ENCODE measurements at regions not wholly inside any gene's neighbourhood (a gene's known extent, or its start where the extent isn't known, plus 50 kb on each side); places are given as distances from the start of the nearest gene placed in this dataset.

DNA sequence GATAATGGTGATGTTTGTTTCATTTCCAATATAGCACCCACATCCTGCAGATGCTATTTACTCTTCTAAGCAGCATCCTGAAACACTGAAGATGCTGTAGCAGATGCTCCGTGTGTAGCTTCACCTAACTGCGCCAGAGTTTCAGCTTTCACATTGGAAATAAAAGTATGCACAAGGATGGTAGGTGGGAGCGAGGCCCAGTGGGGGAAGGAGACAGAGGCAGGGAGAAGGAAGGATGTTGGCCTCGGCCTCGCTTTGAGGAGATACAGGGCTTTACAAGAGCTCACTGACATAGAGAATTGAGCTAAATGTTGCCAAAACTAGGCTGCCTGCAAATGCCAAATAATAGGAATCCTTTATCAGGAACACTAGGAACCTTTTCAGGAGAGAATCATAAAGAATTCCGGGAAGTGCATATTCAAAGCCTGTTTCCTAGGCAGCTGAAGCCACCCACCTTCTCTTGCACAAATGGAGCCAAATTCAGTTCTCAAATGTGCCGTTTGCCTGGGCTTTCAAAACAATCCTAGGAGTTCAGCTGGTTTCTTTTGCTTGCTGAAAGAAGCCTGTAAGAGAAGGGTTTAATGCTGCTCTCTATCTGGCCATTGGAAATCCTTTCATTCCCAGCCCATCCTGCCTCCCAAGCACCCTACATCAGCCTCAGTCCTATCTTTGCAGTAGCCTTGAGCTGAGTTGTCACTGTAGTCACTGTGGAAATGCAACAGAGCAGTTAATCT lies 135.4 kb upstream of the ATP1B1 start:
- DNase-seq = no peak

DNA sequence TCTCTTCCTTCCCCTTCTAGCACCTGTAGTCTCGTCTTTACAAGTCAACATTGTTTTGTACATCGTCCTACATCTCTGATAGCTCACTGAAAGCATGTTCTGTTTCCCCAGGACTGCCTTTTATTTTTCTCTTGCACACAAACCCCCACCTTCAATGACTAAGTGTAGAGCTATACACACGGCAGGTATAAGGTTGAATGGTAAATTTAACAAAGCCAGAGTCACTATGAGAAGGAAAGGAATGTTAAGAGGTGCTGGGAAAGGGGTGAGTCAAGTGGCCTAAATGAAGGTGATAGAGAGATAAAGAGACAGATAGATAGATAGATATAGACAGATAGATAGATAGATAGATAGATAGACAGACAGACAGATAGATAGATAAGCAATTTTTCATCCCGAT lies 134.3 kb upstream of the ATP1B1 start:
- no peak for DNase-seq

DNA sequence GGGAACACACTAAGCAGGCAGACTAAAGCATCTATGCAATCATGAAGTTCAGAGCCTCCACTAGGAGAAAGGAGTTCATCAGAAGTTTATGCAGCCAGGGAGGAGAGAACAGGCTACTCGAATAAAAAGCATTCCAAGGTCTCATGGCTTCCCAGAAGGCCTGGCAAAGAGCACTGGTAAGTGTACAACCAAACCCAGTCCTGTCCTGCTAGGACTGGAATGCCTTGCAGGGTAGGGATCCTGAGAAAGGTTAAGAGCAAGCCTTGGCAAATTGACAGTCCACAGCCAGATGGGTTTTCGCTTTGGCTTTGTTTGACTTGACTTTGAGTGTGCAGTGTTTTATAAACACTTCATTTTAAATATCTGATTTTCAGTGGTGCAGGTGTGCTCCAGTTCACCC lies 133.6 kb upstream of the ATP1B1 start:
- peak; percentile 45 for DNase-seq

DNA sequence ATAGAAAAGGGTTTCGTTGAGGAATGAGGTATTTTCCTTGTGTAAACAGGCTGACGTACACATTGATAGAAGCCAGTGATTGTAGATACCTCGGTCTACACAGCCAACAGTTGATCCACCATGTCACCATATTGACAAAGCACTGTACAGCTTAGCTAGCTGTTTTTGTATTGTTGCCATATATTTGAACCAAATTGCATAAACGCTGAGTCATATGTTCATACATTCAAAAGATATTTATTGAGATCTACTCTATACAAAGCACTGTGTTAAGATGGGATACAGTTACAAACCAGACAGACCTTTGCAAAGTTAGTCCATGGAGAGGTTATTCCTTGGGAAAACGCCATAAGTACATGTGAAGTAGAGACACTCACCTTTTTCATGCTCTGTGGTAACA lies 132.4 kb upstream of the ATP1B1 start:
- DNase-seq = no peak

DNA sequence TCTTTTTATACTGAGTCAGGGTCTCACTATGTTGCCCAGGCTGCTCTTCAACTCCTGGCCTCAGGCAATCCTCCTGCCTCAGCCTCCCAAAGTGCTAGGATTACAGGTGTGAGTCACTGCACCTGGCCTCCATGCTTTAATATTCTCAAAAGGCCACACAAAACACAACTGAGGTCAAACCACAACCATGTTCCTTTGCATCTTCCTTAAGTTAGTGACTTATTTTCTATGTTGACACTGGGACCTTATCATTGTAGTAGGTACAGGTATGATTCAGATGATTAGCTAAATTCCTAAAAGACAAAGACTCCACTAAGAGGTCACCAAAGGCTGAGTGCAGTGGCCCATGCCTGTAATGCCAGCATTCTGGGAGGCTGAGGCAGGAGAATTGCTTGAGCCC lies 131.9 kb upstream of the ATP1B1 start:
- DNase-seq = no peak

DNA sequence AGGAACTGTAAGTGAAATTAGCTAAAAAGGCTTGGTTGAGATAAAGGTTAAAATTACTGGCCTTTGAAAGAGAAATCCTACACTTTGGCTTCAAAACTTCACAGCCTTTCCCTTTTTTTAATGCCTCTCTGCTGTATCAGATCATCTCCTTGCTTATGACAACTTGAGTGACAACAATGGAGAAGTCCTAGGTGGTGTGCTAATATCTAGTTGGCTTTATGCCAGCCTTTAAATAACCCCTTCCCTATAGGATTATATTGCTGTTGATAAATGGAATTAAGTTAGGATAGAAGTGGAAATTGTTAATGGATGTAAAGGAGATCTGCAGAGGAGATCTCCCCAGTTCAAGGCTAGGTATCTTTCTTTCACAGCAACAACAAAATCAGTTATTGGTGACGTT lies 130.2 kb upstream of the ATP1B1 start:
- DNase-seq = no peak

DNA sequence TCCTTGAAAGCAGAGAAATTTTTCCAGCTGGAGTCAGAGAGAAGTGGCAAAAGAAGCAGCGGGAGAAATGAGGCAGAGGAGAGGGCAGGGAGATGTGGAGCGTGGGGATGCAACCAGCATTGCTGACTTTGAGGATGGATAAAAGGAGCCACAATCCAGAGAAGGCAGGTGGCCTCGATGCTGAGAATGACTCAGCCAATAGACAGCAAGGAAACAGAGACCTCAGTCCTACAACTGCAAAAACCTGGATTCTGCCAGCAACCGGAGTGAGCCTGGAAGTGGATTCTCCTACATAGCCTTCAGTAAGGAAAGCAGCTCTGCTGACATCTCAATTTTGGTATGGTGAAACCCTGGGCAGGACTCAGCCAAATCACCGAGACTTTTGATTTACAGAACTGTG lies 128.9 kb upstream of the ATP1B1 start:
- peak; percentile 26 for DNase-seq

DNA sequence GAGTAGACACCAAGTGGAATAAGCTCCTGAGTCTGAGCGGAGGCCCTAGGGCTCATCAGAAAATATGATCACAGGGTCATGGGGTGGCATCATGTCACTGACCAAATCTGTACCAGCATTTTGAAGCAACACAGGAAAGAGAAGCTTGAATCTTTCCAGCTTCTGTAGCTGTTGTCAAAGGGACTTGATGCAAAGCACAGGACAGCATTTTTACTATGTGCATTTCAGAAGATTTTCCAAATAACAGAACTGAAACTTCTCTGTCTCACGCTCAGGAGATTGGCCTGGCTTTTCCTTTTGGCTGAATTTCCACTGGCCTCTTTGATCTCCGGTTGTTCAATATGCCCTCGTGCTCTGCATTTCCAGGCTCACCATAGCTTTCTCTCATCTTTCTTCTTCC lies 127.2 kb upstream of the ATP1B1 start:
- no peak for DNase-seq

DNA sequence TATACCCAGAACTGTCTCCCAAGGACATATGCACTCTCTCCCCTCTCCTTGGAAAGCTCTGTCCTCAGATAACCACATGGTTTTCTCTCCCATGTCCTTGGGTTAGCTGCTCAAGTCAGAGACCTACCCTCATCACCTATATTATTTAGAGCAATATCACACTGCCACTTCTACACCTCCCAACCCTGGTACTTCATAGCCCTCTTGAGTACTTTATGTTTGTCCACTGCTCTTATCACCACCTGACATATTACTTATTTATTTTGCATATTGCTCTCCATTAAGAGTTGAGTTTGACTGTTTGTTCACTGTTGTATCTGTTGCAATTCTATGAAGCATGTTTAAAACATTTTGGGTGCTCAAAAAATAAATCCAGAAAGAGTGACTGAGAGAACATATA lies 126.3 kb upstream of the ATP1B1 start:
- DNase-seq = peak; percentile 46

DNA sequence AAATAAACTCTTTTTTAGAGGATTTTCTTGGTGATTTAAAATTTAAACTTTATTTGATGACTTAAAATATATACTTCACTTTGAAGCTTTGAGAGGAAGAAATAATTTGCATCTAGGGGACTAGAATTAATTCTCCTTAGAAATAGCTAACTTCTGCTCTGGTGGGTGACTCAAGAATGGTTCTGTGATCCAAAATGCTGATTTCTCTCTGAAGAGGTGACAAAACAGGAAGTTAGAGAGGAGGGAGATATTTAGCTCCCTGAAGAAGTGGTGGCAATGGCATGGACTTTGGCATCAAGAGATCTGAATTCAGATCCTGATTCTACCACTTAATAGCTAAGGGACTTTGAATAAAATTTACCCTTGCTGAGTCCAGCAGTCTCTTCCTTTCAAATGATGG lies 125.8 kb upstream of the ATP1B1 start:
- no peak for DNase-seq

DNA sequence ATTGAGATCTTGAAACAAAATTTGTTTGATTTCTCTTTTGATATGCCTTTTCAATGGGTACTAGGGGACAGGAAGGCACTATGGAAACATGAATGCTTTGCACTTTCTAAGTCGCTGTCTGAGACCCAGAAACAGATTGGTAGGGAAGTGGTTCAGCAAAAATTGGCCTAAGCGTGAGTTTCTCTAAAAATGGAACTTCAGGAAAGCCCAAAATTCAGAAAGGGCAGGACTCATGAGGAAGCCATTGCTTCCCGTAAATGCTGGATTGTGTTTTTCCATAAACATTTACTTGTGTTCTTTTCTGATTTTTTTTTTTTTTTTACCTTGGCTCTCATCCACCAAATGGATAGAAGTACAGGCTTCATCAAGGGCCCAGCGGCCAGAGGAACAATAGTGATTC lies 123.7 kb upstream of the ATP1B1 start:
- DNase-seq = no peak

DNA sequence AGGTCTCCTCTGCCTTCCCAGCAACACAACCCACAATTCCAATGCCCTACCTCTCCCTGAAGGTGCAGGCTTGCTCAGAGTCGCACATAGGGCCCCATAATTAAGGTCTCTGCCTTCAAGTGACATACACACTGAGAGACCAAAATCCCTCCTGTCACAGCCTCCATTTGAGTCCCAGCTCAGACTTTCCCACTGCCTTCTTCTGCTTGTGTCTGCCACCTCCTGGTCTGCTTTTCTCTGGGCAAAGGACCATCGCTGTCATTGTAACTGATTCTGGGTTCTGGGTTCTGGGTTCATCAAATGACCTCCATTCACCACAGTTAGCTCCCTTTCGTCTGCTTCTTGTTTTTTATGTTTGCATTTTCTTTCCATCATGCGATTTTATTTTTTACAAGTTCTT lies 119.2 kb upstream of the ATP1B1 start:
- DNase-seq = no peak

DNA sequence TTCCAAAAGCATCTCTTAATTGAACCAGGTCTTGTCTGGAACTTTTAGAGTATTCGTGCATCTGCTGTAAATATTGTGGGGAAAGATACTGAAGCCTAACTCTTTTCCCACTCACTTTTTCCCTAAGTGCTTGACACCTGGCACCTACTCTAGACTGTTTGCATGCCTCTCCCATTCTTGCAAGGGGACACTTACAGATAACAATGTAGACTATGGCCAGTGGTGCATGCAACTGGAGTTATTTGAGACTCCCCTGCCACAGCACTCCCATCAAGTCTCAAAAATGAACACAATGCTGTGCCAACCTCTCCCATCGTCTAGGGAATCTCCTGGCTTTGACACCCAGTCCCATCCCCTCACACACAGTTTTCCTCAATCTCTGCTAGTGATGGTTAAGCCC lies 118.6 kb upstream of the ATP1B1 start:
- DNase-seq = no peak

DNA sequence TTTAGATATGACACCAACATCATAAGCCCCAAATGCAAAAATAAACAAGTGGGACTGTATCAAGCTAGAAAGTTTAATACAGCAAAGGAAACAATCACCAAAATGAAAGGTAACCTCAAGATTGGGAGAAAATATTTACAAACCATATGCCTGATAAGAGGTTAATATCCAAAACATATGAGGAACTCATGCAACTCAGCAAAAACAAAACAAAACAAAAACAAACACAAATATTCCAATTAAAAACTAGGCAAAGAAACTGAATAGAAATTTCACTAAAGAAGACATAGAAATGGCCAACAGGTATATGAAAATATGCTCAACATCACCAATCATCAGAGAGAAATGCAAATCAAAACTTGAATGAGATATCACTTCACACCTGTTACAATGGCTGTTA lies 116.5 kb upstream of the ATP1B1 start:
- DNase-seq = no peak

DNA sequence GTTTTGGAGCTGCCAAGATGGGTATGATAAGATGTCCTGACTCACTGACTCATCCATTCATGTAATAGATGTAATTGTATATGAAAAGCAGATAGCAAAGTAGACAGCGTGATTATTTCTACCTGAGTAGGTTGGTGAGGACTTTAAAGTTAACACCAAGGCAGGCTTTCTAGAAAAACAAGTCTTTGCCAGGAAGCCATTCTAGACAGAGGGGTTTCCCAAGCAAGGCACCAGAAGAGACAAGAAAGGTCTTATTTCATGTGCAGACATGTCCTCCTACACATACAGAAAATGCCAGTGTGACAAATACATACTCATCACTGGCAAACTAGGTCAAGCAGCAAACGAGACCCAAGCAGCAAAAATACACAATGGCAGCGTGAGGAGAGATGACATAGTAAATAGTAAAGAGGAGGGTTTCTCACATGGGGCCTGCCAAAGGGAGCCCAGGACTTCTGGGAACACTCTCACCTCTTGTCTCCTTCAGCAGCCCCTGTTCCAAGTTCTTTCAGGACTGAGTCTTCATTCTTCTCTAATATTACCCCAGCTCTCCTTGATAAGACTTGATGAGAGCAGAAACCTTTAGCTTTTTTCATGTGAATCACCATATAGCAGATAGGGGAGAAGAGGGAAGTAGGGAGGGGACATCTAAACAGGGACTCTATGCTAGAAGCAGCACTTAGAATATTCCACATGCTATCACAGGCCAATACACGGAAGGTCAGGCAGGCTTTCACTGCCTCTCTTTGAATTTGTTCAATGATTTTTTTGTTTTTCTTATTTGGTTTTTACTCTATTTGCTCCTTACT lies 114.6 kb upstream of the ATP1B1 start:
- DNase-seq = no peak

DNA sequence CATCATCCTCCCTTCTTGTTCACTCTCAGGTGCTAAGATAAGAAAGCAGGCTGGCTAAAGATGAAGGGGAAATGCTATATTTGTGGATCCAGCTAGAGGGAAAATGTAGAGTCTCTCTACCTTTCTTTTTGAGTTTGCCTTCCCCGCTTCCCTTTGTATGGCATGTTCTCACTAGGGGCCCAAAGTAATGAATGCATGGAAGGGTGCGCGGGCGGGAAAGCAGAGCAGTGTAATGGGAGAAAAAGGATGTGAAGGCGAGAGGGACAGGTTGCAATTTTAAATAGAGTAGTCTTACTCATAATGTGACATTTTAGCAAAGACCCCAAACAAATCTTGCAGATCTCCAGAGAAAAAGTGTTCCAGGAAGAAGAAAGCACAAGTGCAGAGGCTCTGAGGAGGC lies 105.1 kb upstream of the ATP1B1 start:
- no peak for DNase-seq

DNA sequence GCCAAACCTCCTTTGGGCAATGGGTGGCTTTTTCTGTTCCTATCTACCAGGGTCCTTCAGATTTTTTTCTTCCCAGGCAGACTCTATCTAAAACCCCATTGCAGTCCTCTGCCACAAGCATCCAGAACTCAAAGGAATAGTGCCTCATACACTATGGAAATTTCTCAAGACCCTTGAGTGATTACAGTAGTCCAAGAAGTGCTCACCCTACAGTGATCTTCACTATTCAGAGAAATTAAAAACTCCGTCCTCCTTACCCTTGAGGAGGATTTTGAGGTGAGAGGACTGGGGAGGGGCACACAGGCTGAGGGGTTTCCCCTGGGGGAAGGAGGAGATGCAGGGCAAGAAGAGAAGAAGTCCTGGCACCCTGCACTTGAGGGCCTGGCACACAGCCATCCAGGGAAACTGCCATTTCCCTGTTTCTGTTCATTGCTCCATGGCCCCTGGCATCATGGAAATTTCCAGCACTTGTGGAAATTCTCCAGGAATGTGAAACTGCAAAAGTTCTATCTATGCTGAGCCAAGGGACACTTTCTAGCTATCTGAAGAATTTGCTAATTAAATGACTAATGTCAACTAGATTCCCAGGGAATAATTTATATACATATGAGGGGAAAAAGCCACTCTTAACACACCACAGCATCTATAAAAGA lies 102.5 kb upstream of the ATP1B1 start:
- DNase-seq = no peak

DNA sequence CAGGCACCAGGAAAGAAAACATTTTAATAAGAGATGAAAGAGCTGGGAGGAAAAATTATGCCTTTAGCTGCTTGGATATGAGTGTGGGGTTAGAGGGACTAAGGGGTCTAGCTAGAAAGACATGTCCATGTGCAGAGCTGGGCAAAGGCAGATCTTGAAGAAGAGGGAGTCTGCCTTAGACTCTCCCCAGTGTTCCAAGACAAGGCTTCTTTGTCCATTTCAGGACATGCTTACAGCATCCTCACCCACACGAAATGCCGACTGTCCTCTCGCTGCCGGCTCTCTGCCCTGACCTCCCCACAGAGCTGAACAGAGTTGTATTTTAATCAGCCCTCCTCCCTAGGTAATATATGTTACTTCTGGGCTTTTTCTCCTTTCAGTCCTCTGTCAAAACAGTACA lies 100.7 kb upstream of the ATP1B1 start:
- no peak for DNase-seq

DNA sequence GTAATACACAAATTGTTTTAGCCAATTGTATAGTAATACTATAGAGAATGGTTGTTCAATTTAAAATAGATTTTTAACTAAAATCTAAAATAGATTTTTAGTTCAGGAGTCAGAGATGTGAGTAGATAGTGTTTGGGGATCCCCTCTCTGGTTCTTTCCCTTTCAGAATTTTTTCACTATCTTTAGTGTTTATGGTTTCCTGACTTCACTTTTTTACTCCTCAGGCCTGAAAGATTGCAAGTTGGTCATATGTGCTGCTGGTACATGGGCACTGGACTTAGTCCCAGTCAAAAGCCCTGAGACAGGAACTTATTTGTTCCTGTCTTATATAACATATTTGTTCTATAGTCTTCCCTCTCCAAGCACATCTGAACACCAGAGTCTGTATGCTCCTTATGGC lies 96.8 kb upstream of the ATP1B1 start:
- DNase-seq = no peak

DNA sequence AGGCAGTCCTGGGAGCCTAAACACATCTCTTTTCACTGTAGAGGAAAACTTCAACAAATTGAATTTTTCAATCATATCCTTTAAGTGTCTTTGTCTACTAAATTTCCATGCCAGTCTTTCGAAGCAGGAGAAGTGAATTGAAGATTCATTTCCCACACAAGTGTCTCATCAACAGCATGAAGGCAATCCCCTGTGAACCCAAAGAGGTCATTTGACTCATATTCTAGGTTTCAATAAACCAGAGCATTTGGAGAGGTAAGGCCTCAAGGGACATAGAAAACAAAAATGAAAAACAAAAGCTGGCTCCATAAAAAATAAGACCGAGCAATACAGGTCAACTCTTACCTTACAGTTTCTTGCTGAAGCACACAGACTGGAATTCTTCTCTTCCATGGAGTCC lies 94.1 kb upstream of the ATP1B1 start:
- no peak for DNase-seq

DNA sequence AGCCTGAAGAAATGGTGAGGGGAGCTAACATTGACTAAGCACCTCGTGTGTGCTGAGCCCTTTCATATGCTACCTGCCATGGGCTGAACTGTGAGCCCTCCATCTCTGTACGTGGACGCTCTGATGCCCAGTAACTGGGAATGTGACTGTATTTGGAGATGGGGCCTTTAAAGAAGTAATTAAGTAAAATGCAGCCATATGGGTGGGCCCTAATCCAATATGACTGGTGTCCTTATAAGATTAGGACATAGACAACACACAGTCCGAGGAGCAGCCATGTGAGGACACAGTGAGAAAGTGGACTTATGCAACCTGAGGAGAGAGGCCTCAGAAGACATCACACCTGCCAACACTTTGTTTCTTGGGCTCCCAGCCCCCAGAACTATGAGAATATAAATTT lies 92.7 kb upstream of the ATP1B1 start:
- DNase-seq = no peak

DNA sequence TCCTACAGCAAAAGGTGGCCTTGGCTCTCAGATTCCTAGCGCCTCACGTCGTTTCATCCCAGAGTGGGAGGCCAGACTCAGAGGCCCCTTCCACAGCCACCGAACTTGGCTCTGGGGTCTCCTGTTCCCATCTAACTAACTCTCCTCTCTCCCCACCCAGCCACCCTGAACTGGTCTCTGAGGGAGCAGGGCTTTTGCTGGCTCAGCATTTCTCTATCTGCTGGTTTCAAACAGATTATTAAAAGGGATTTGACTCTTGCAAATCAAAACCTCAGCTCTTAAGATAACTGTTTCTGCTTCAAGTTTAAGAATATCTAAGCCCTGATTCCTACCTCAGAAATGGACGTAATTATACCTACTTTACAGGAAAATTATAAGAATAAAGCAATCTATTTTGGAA lies 91.0 kb upstream of the ATP1B1 start:
- no peak for DNase-seq

DNA sequence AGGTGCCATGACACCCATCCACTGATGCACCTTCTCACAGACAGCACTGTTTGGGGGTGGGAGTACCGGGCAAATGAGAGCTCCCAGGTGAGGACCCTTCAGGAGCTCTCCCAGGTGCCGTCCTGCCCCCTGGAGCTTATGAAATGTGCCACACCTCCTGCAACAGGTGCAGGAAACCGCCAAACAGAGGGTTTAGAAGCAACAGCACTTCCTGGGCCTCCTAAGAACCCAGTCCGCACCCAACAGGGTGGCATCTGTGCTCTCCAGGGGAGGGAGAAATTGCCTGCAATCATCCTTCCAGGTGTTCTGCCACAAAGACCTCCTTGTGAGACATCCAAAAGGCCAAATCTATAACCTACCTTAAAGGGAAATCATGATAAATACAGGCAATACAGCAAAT lies 87.7 kb upstream of the ATP1B1 start:
- DNase-seq = no peak

DNA sequence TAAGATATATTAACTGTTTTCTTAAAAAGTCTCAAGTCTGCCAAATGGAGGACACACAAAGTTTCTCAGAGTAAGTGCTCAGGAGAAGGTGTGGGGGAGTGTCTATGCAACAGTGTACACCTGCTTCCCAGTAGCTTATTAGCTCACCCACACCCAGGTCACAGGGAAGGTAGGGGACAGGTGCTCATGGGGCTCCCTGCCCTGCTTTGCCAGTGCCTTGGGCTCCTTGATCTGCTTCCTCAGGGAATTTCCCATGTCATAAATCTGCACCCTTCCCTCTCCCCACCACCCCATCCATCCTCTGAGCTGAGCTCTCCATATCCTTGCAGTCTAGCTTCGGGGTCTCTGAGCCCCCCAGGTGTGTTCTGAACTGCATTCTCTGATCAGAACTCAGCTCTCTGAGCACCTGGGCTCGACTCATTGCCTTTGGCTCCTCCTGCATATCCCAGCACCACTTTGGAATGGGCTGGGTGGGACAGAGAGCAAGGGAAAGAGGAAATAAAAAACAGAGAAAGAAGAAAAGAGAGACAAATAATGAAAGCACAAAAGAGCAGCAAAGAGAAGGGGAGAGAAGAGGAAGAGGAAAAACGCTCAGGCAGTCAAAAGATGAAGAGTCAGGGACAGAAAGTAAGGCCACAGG lies 87.0 kb upstream of the ATP1B1 start:
- DNase-seq = no peak

Measured in NCI-H510A (cell line).